ENCODE measurements at regions not wholly inside any gene's neighbourhood (a gene's known extent, or its start where the extent isn't known, plus 50 kb on each side); places are given as distances from the start of the nearest gene placed in this dataset.
A peak's percentile ranks its signal among the peaks of the same experiment; 100 is the strongest.
"Not testable (repeated sequence)": the region's sequence is repeated elsewhere in the genome, so short reads cannot be mapped to it uniquely, and the experiment has no call there.

GRCh38 chr13:58933475-58933874 lies 1230.3 kb downstream of the DIAPH3 start:
- no peak for DNase-seq

- DNase-seq: no peak
Observed at GRCh38 chr13:58935689-58936088, 1228.0 kb downstream of the DIAPH3 start.

- no peak for DNase-seq
Observed at GRCh38 chr13:58946274-58946673, 1217.5 kb downstream of the DIAPH3 start.

- DNase-seq: no peak
Observed at GRCh38 chr13:58949646-58950045, 1214.1 kb downstream of the DIAPH3 start.

- no peak for DNase-seq
Observed at GRCh38 chr13:58950911-58951310, 1212.8 kb downstream of the DIAPH3 start.

- DNase-seq: no peak
Observed at GRCh38 chr13:58953638-58954037, 1210.1 kb downstream of the DIAPH3 start.

GRCh38 chr13:58955546-58956385 lies 1208.0 kb downstream of the DIAPH3 start:
- no peak for DNase-seq

GRCh38 chr13:58958097-58958496 lies 1205.6 kb downstream of the DIAPH3 start:
- not testable (repeated sequence) for DNase-seq

- DNase-seq: peak; percentile 29
Observed at GRCh38 chr13:58960888-58961287, 1202.8 kb downstream of the DIAPH3 start.

- no peak for DNase-seq
Observed at GRCh38 chr13:58963321-58963720, 1200.4 kb downstream of the DIAPH3 start.

- no peak for DNase-seq
Observed at GRCh38 chr13:58964048-58964447, 1199.7 kb downstream of the DIAPH3 start.

GRCh38 chr13:58977085-58977484 lies 1186.6 kb downstream of the DIAPH3 start:
- no peak for DNase-seq

- DNase-seq: no peak
Observed at GRCh38 chr13:58978331-58978730, 1185.4 kb downstream of the DIAPH3 start.

- no peak for DNase-seq
Observed at GRCh38 chr13:58979851-58980250, 1183.9 kb downstream of the DIAPH3 start.

GRCh38 chr13:58985845-58986244 lies 1177.9 kb downstream of the DIAPH3 start:
- DNase-seq: no peak

- DNase-seq: no peak
Observed at GRCh38 chr13:58989556-58989955, 1174.2 kb downstream of the DIAPH3 start.

GRCh38 chr13:58991826-58992477 lies 1171.8 kb downstream of the DIAPH3 start:
- DNase-seq: no peak

- no peak for DNase-seq
Observed at GRCh38 chr13:58992478-58993042, 1171.2 kb downstream of the DIAPH3 start.

GRCh38 chr13:58994077-58994476 lies 1169.7 kb downstream of the DIAPH3 start:
- no peak for DNase-seq

- no peak for DNase-seq
Observed at GRCh38 chr13:58994777-58995176, 1169.0 kb downstream of the DIAPH3 start.

- DNase-seq: no peak
Observed at GRCh38 chr13:58998716-58999115, 1165.0 kb downstream of the DIAPH3 start.

GRCh38 chr13:58999851-59000250 lies 1163.9 kb downstream of the DIAPH3 start:
- DNase-seq: no peak

- no peak for DNase-seq
Observed at GRCh38 chr13:59000770-59001169, 1163.0 kb downstream of the DIAPH3 start.

GRCh38 chr13:59012731-59013130 lies 1151.0 kb downstream of the DIAPH3 start:
- no peak for DNase-seq

All from SHP77 treated with DMSO at 0.1 percent for 48 hours (cell line).